Astrocyte of the spinal cord (primary cell): ENCODE measurements at regions not wholly inside any gene's neighbourhood (a gene's known extent, or its start where the extent isn't known, plus 50 kb on each side); places are given as distances from the start of the nearest gene placed in this dataset.
"Not testable (repeated sequence)": the region's sequence is repeated elsewhere in the genome, so short reads cannot be mapped to it uniquely, and the experiment has no call there.

Experiments
- DNase-seq: peaks from one replicate; pipeline ENCODE4 v3.0.0; 2011; ENCODE audit warnings: low read depth, low spot score
- H3K4me3 ChIP-seq: 2 replicates; pipeline ENCODE4 v1.5.1; 2011; ENCODE audit warnings: low read depth, mild to moderate bottlenecking, low read length, moderate library complexity
- CTCF ChIP-seq: IDR thresholded peaks from 2 replicates; pipeline ENCODE4 v1.5.1; 2012; ENCODE audit warnings: low read depth, mild to moderate bottlenecking, low read length, inconsistent platforms
- in situ Hi-C: cut with HindIII; loops from 2 replicates; pipeline ENCODE4 v1.10.0; 2017; ENCODE audit warnings: low sequenced_read_pairs

GRCh38 chr10:59047957-59048618, 128.4 kb upstream of the PHYHIPL start:
- no peak for TF ChIP-seq CTCF
- no peak for DNase-seq
- in situ Hi-C loops = no loop called here
- H3K4me3 ChIP-seq = no peak overlapping the region

GRCh38 chr10:59053502-59053901, 122.9 kb upstream of the PHYHIPL start:
- DNase-seq, H3K4me3 ChIP-seq, in situ Hi-C loops: not testable (repeated sequence)

- H3K4me3 ChIP-seq = no peak overlapping the region
- TF ChIP-seq CTCF = no peak
- in situ Hi-C loops = no loop called here
- peak; percentile 21 for DNase-seq
Observed at GRCh38 chr10:59055045-59055444, 121.4 kb upstream of the PHYHIPL start.

GRCh38 chr10:59057345-59057744, 119.1 kb upstream of the PHYHIPL start:
- in situ Hi-C loops = no loop called here
- no peak for TF ChIP-seq CTCF
- DNase-seq = no peak
- no peak overlapping the region for H3K4me3 ChIP-seq

GRCh38 chr10:59060852-59061251, 115.6 kb upstream of the PHYHIPL start:
- TF ChIP-seq CTCF = no peak
- DNase-seq = no peak
- in situ Hi-C loops = no loop called here
- H3K4me3 ChIP-seq = no peak overlapping the region

GRCh38 chr10:59063491-59063890, 113.0 kb upstream of the PHYHIPL start:
- TF ChIP-seq CTCF = no peak

GRCh38 chr10:59064080-59064692, 112.3 kb upstream of the PHYHIPL start:
- no peak for DNase-seq
- H3K4me3 ChIP-seq = no peak overlapping the region
- no peak for TF ChIP-seq CTCF
- in situ Hi-C loops = no loop called here

More at GRCh38 chr10:59063491-59063890, 113.0 kb upstream of the PHYHIPL start:
- H3K4me3 ChIP-seq = no peak overlapping the region
- in situ Hi-C loops = no loop called here
- DNase-seq = no peak
